Ishikawa (cell line): ENCODE measurements at regions not wholly inside any gene's neighbourhood (a gene's known extent, or its start where the extent isn't known, plus 50 kb on each side); places are given as distances from the start of the nearest gene placed in this dataset.

Experiments used
- EP300 ChIP-seq: IDR thresholded peaks from 2 replicates; pipeline ENCODE4 v1.6.1; 2012; ENCODE audit warnings: borderline replicate concordance
- MAX ChIP-seq: IDR thresholded peaks from 2 replicates; pipeline ENCODE4 v1.6.1; 2012
- NFIC ChIP-seq: IDR thresholded peaks from 2 replicates; pipeline ENCODE4 v1.6.1; 2012
- TAF1 ChIP-seq: IDR thresholded peaks from 2 replicates; pipeline ENCODE4 v1.6.1; 2012; ENCODE audit warnings: low read depth, mild to moderate bottlenecking
- USF1 ChIP-seq: IDR thresholded peaks from 2 replicates; pipeline ENCODE4 v1.6.1; 2012
- YY1 ChIP-seq: IDR thresholded peaks from 2 replicates; pipeline ENCODE4 v1.6.1; 2012; ENCODE audit warnings: low read depth
- ZBTB7A ChIP-seq: IDR thresholded peaks from 2 replicates; pipeline ENCODE4 v1.6.1; 2012; ENCODE audit warnings: low read depth

GRCh38 chr5:2201421-2201820 lies 318.7 kb upstream of the IRX4 start:
- TF ChIP-seq EP300 (no peak), YY1 (no peak), TAF1 (no peak), ZBTB7A (no peak), NFIC (no peak), MAX (no peak), USF1 (no peak)
